Panc1 (cell line): ENCODE measurements at regions not wholly inside any gene's neighbourhood (a gene's known extent, or its start where the extent isn't known, plus 50 kb on each side); places are given as distances from the start of the nearest gene placed in this dataset.

ENCODE experiments used
- ATAC-seq: fragments of 200-7000 bp; cut with Tn5 transposase; 2 replicates; pipeline ENCODE4 v1.9.1; 2020; ENCODE audit warnings: mild to moderate bottlenecking, moderate library complexity
- BruUV-seq: library from RNA; stranded (reverse); fragments of 400-500 nt; replicated peaks from 2 replicates; lab custom pipeline; 2021; lab: Mats Ljungman, UMichigan
- CTCF ChIA-PET: fragments of 300-600 bp; sonication (Branson Sonifier 250); formaldehyde crosslinking; loops from one replicate; lab custom pipeline; 2022; ENCODE audit warnings: antibody characterized with exemption; lab: Charles Lee
- POLR2A ChIA-PET: fragments of 300-600 bp; sonication (Branson Sonifier 250); formaldehyde crosslinking; loops from one replicate; lab custom pipeline; 2022; ENCODE audit warnings: antibody characterized with exemption; lab: Charles Lee
- DNase-seq: peaks from one replicate; pipeline ENCODE4 v3.0.0-alpha.2; 2010; ENCODE audit warnings: low read depth, low spot score
- H3K27ac ChIP-seq: 2 replicates; pipeline ENCODE4 v1.5.1; 2011; ENCODE audit warnings: mild to moderate bottlenecking, low read length, inconsistent platforms
- H3K27me3 ChIP-seq: fragments of 200-500 bp; sonication (Bioruptor generic); 2 replicates; pipeline ENCODE4 v1.6.0; 2014; ENCODE audit warnings: low read length, inconsistent platforms; ENCODE audit not compliant: control insufficient read depth, insufficient read depth
- H3K36me3 ChIP-seq: fragments of 200-500 bp; sonication (Bioruptor generic); 2 replicates; pipeline ENCODE4 v1.5.1; 2014; ENCODE audit warnings: inconsistent platforms, mild to moderate bottlenecking, low read length, moderate library complexity; ENCODE audit not compliant: control insufficient read depth, insufficient read depth
- H3K4me1 ChIP-seq: 2 replicates; pipeline ENCODE4 v1.5.1; 2011; ENCODE audit warnings: inconsistent platforms, mild to moderate bottlenecking, low read length, moderate library complexity; ENCODE audit not compliant: control insufficient read depth, insufficient read depth
- H3K4me3 ChIP-seq, 2 experiments: 2 replicates each; pipeline ENCODE4 v1.5.1; 2011 to 2012; ENCODE audit warnings: low read depth in 2 of 2, low read length in 2 of 2, mild to moderate bottlenecking in 2 of 2, inconsistent platforms in 1 of 2, moderate library complexity in 1 of 2
- H3K9me3 ChIP-seq: fragments of 200-500 bp; sonication (Bioruptor generic); 2 replicates; pipeline ENCODE4 v1.5.1; 2014; ENCODE audit warnings: low read depth, mild to moderate bottlenecking, inconsistent platforms, low read length, moderate library complexity; ENCODE audit not compliant: control insufficient read depth, insufficient read depth
- CTCF ChIP-seq: fragments of 450-650 bp; IDR thresholded peaks from 2 replicates; pipeline ENCODE4 v1.5.1; 2017; ENCODE audit warnings: mild to moderate bottlenecking
- POLR2AphosphoS5 ChIP-seq: IDR thresholded peaks from 2 replicates; pipeline ENCODE4 v1.6.1; 2012; ENCODE audit warnings: mild to moderate bottlenecking, low read depth, low read length, moderate library complexity
- REST ChIP-seq, 2 experiments: IDR thresholded peaks; 2 replicates each; pipeline ENCODE4 v1.6.1; 2011 to 2012; ENCODE audit warnings: low read depth in 2 of 2, control low read depth in 1 of 2, low read length in 1 of 2, mild to moderate bottlenecking in 1 of 2, moderate library complexity in 1 of 2; ENCODE audit not compliant: insufficient read depth in 1 of 2
- SIN3A ChIP-seq: IDR thresholded peaks from 2 replicates; pipeline ENCODE4 v1.6.1; 2012; ENCODE audit warnings: low read depth, mild to moderate bottlenecking, low read length, moderate library complexity, borderline replicate concordance; ENCODE audit not compliant: insufficient read depth
- TCF7L2 ChIP-seq: IDR thresholded peaks from 2 replicates; pipeline ENCODE4 v1.6.1; 2011; ENCODE audit warnings: mild to moderate bottlenecking, low read depth, low read length, inconsistent platforms
- in situ Hi-C: cut with HindIII; loops from 2 replicates; pipeline ENCODE4 v1.10.0; 2016; ENCODE audit warnings: low sequenced_read_pairs, low pct_unique_long_range_greater_than_20kb
- intact Hi-C: fragments of 100-400 bp; cut with micrococcal nuclease; formaldehyde crosslinking; loops from one replicate; pipeline ENCODE4 v1.10.0; 2022; ENCODE audit not compliant: unreplicated experiment

GRCh38 chr4:13262816-13263215, 221.3 kb downstream of the RAB28 start:
- H3K4me1 ChIP-seq: no peaks in the 10 kb centered on the region
- H3K9me3 ChIP-seq: no peaks in the 10 kb centered on the region
- no TSS peak for BruUV-seq
- DNase-seq (no peak), ATAC-seq (no peak)
- ChIA-PET CTCF (no interaction called here), POLR2A (no interaction called here)
- no peaks in the 10 kb centered on the region for H3K36me3 ChIP-seq
- H3K27ac ChIP-seq: no peak overlapping the region
- intact Hi-C loops (no loop called here), in situ Hi-C loops (no loop called here)
- no peaks in the 10 kb centered on the region for H3K27me3 ChIP-seq
- TF ChIP-seq POLR2AphosphoS5 (no peak), SIN3A (no peak), REST (IDR thresholded peaks at IDR 0.05; ENCODE audit: insufficient read depth in 1 of 2, low read depth in 2 of 2, low read length in 1 of 2) (no peak), TCF7L2 (no peak), CTCF (no peak)
- no peak overlapping the region for H3K4me3 ChIP-seq

- TF ChIP-seq CTCF: no peak
- no peak for TF ChIP-seq TCF7L2
- no peak for TF ChIP-seq REST (IDR thresholded peaks at IDR 0.05; ENCODE audit: insufficient read depth in 1 of 2, low read depth in 2 of 2, low read length in 1 of 2)
- TF ChIP-seq SIN3A: no peak
- TF ChIP-seq POLR2AphosphoS5: no peak
- BruUV-seq: no TSS peak
- CTCF ChIA-PET: no interaction called here
- no peaks in the 10 kb centered on the region for H3K9me3 ChIP-seq
- intact Hi-C loops (no loop called here), in situ Hi-C loops (no loop called here)
- no peak overlapping the region for H3K27ac ChIP-seq
- no peak for DNase-seq
- POLR2A ChIA-PET: no interaction called here
- no peaks in the 10 kb centered on the region for H3K27me3 ChIP-seq
- ATAC-seq: no peak
- no peaks in the 10 kb centered on the region for H3K36me3 ChIP-seq
- H3K4me3 ChIP-seq: no peak overlapping the region
- no peaks in the 10 kb centered on the region for H3K4me1 ChIP-seq
These were observed 222.5 kb downstream of the RAB28 start for GRCh38 chr4:13261486-13262257.
